PFSK-1 (cell line): ENCODE measurements at regions not wholly inside any gene's neighbourhood (a gene's known extent, or its start where the extent isn't known, plus 50 kb on each side); places are given as distances from the start of the nearest gene placed in this dataset.

Source experiments
- FOXP2 ChIP-seq: optimal IDR thresholded peaks from 2 replicates; pipeline ENCODE3; 2011; ENCODE audit warnings: borderline replicate concordance, control low read depth, inconsistent platforms; ENCODE audit not compliant: insufficient read depth; ENCODE audit errors: extremely low read length, extremely low read depth
- POLR2AphosphoS5 ChIP-seq: IDR thresholded peaks from 2 replicates; pipeline ENCODE4 v1.6.1; 2012; ENCODE audit warnings: low read depth, mild to moderate bottlenecking, control low read depth, low read length, moderate library complexity
- SIN3A ChIP-seq: IDR thresholded peaks from 2 replicates; pipeline ENCODE4 v1.6.1; 2012; ENCODE audit warnings: mild to moderate bottlenecking, low read length, moderate library complexity, borderline replicate concordance; ENCODE audit not compliant: insufficient read depth
- TAF1 ChIP-seq: IDR thresholded peaks from 2 replicates; pipeline ENCODE4 v1.6.1; 2012; ENCODE audit warnings: low read length, control low read depth, borderline replicate concordance; ENCODE audit not compliant: insufficient read depth
- TF ChIP-seq, protein P1 (sequence below), 2 experiments: IDR thresholded peaks; 2 replicates each; pipeline versions ENCODE4 v1.6.1 to v1.8.0; 2011 to 2012; ENCODE audit warnings: low read depth in 2 of 2, low read length in 2 of 2, control low read depth in 1 of 2, inconsistent platforms in 1 of 2, mild to moderate bottlenecking in 1 of 2, moderate library complexity in 1 of 2; ENCODE audit not compliant: insufficient read depth in 1 of 2

DNA sequence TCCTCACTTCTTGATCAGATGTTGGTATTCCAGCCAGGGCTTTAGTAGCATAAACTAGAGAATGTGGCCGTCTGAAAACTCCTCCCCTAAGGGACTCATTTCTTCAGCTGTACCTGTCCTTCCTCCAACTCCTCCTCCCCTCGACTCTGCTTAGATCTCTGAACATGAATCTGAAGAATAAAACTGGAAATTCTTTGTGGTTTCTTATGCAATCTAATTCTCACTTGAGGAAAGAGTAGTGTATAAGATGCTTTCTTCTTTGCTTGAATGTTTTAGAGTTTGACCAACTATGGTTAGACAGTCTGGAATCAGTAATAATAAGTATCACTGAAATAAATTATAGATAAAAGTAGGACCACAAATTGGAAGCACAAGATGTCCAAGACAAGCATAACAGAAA is 128.5 kb downstream of the LRRC70 start:
- TF ChIP-seq, protein P1, sequence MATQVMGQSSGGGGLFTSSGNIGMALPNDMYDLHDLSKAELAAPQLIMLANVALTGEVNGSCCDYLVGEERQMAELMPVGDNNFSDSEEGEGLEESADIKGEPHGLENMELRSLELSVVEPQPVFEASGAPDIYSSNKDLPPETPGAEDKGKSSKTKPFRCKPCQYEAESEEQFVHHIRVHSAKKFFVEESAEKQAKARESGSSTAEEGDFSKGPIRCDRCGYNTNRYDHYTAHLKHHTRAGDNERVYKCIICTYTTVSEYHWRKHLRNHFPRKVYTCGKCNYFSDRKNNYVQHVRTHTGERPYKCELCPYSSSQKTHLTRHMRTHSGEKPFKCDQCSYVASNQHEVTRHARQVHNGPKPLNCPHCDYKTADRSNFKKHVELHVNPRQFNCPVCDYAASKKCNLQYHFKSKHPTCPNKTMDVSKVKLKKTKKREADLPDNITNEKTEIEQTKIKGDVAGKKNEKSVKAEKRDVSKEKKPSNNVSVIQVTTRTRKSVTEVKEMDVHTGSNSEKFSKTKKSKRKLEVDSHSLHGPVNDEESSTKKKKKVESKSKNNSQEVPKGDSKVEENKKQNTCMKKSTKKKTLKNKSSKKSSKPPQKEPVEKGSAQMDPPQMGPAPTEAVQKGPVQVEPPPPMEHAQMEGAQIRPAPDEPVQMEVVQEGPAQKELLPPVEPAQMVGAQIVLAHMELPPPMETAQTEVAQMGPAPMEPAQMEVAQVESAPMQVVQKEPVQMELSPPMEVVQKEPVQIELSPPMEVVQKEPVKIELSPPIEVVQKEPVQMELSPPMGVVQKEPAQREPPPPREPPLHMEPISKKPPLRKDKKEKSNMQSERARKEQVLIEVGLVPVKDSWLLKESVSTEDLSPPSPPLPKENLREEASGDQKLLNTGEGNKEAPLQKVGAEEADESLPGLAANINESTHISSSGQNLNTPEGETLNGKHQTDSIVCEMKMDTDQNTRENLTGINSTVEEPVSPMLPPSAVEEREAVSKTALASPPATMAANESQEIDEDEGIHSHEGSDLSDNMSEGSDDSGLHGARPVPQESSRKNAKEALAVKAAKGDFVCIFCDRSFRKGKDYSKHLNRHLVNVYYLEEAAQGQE (IDR thresholded peaks at IDR 0.05; ENCODE audit: insufficient read depth in 1 of 2, low read depth in 2 of 2, low read length in 2 of 2) = no peak
- no peak for TF ChIP-seq POLR2AphosphoS5
- TF ChIP-seq SIN3A = no peak
- no peak for TF ChIP-seq TAF1
- TF ChIP-seq FOXP2 = no peak
